DOHH2 (cell line): ENCODE measurements at regions not wholly inside any gene's neighbourhood (a gene's known extent, or its start where the extent isn't known, plus 50 kb on each side); places are given as distances from the start of the nearest gene placed in this dataset.

Source experiments
- H3F3A ChIP-seq: fragments of 200-600 bp; sonication (generic), shearing (Covaris generic); 2 replicates; pipeline ENCODE4 v1.6.0; 2016; ENCODE audit warnings: antibody characterized with exemption, mild to moderate bottlenecking; ENCODE audit not compliant: control insufficient read depth, insufficient read depth
- H3K27ac ChIP-seq: fragments of 200-600 bp; sonication (generic); 2 replicates; pipeline ENCODE4 v1.5.1; 2014; ENCODE audit warnings: low read depth, mild to moderate bottlenecking, low read length, moderate library complexity
- H3K27me3 ChIP-seq: fragments of 200-600 bp; sonication (generic); 2 replicates; pipeline ENCODE4 v1.6.1; 2014; ENCODE audit warnings: mild to moderate bottlenecking, low read length, mixed read lengths; ENCODE audit not compliant: control insufficient read depth
- H3K36me3 ChIP-seq: fragments of 200-600 bp; sonication (generic); 2 replicates; pipeline ENCODE4 v1.6.1; 2014; ENCODE audit warnings: mild to moderate bottlenecking, low read length, moderate library complexity, mixed read lengths; ENCODE audit not compliant: control insufficient read depth
- H3K4me1 ChIP-seq: fragments of 200-600 bp; sonication (generic); 2 replicates; pipeline ENCODE4 v1.6.1; 2014; ENCODE audit warnings: mild to moderate bottlenecking, low read length, mixed read lengths; ENCODE audit not compliant: control insufficient read depth
- H3K4me2 ChIP-seq: fragments of 200-600 bp; sonication (generic); 2 replicates; pipeline ENCODE4 v1.6.0; 2014; ENCODE audit warnings: mild to moderate bottlenecking, low read length, moderate library complexity
- H3K4me3 ChIP-seq: fragments of 200-600 bp; sonication (generic); 2 replicates; pipeline ENCODE4 v1.5.1; 2014; ENCODE audit warnings: mild to moderate bottlenecking, low read length, mixed read lengths
- H3K79me2 ChIP-seq: fragments of 200-600 bp; sonication (generic); 2 replicates; pipeline ENCODE4 v1.6.1; 2014; ENCODE audit warnings: mild to moderate bottlenecking, low read length, mixed read lengths; ENCODE audit not compliant: control insufficient read depth
- H3K9me2 ChIP-seq: fragments of 200-600 bp; sonication (generic); replicated peaks from 2 replicates; pipeline ENCODE4 v1.6.1; 2014; ENCODE audit warnings: mild to moderate bottlenecking, low read length, mixed read lengths; ENCODE audit not compliant: control insufficient read depth
- H3K9me3 ChIP-seq: fragments of 200-600 bp; sonication (generic); 2 replicates; pipeline ENCODE4 v1.6.1; 2014; ENCODE audit warnings: antibody characterized with exemption, low read length, mixed read lengths; ENCODE audit not compliant: control insufficient read depth, insufficient read depth
- H4K20me1 ChIP-seq: fragments of 200-600 bp; sonication (generic); 2 replicates; pipeline ENCODE4 v1.6.0; 2014; ENCODE audit warnings: low read depth, mild to moderate bottlenecking, antibody characterized with exemption, low read length, moderate library complexity; ENCODE audit not compliant: control insufficient read depth, insufficient read depth
- EZH2phosphoT487 ChIP-seq: fragments of 200-600 bp; sonication (generic); IDR thresholded peaks from 2 replicates; pipeline ENCODE4 v1.6.1; 2017; ENCODE audit warnings: borderline replicate concordance, mild to moderate bottlenecking, antibody characterized with exemption, low read length, moderate library complexity, mixed read lengths
- TF ChIP-seq, protein P1 (sequence below): fragments of 200-600 bp; sonication (generic); IDR thresholded peaks from one replicate; pipeline ENCODE4 v1.5.1; 2014; ENCODE audit warnings: antibody characterized with exemption, mild to moderate bottlenecking, low read depth, low read length; ENCODE audit not compliant: poor library complexity, severe bottlenecking

DNA sequence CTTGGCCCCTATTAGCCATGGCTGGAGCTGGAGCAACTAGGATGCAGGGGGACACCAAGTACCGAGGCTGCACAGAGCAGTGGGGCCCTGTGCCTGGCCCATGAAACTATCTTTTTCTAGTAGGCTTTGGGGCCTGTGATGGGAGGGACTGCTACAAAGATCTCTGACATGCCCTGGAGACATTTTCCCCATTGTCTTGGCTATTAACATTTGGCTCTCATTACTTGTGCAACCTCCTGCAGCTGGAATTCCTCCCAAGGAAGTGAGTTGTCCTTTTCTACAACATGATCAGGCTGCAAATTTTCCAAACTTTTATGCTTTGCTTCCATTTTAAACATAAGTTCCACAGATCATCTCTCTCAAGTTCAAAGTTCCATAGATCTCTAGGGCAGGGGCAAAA, 174.7 kb upstream of the ANKFN1 start:
- no peaks in the 10 kb centered on the region for H3K9me2 ChIP-seq
- H3K79me2 ChIP-seq: no peaks in the 10 kb centered on the region
- H3K27ac ChIP-seq: no peak overlapping the region

GRCh38 chr17:55983096-55983495, 170.2 kb upstream of the ANKFN1 start:
- no peak overlapping the region for H3K4me3 ChIP-seq
- H3K9me3 ChIP-seq: no peaks in the 10 kb centered on the region
- H3K9me2 ChIP-seq: no peaks in the 10 kb centered on the region
- no peak overlapping the region for H3K4me2 ChIP-seq
- H3K4me1 ChIP-seq: no peaks in the 10 kb centered on the region
- no peaks in the 10 kb centered on the region for H4K20me1 ChIP-seq
- H3K27ac ChIP-seq: no peak overlapping the region
- no peaks in the 10 kb centered on the region for H3F3A ChIP-seq
- no peaks in the 10 kb centered on the region for H3K79me2 ChIP-seq
- H3K27me3 ChIP-seq: no peaks in the 10 kb centered on the region
- H3K36me3 ChIP-seq: no peaks in the 10 kb centered on the region
- no peak for TF ChIP-seq EZH2phosphoT487
- TF ChIP-seq, protein P1, sequence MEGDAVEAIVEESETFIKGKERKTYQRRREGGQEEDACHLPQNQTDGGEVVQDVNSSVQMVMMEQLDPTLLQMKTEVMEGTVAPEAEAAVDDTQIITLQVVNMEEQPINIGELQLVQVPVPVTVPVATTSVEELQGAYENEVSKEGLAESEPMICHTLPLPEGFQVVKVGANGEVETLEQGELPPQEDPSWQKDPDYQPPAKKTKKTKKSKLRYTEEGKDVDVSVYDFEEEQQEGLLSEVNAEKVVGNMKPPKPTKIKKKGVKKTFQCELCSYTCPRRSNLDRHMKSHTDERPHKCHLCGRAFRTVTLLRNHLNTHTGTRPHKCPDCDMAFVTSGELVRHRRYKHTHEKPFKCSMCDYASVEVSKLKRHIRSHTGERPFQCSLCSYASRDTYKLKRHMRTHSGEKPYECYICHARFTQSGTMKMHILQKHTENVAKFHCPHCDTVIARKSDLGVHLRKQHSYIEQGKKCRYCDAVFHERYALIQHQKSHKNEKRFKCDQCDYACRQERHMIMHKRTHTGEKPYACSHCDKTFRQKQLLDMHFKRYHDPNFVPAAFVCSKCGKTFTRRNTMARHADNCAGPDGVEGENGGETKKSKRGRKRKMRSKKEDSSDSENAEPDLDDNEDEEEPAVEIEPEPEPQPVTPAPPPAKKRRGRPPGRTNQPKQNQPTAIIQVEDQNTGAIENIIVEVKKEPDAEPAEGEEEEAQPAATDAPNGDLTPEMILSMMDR: no peak

More for the DNA sequence above, 174.7 kb upstream of the ANKFN1 start:
- Histone ChIP-seq H3K4me1 (no peaks in the 10 kb centered on the region), H3K4me2 (no peak overlapping the region), H3K27me3 (no peaks in the 10 kb centered on the region), H3K36me3 (no peaks in the 10 kb centered on the region), H3K9me3 (no peaks in the 10 kb centered on the region), H4K20me1 (no peaks in the 10 kb centered on the region), H3K4me3 (no peak overlapping the region), H3F3A (no peaks in the 10 kb centered on the region)
- TF ChIP-seq, protein P1: no peak
- no peak for TF ChIP-seq EZH2phosphoT487

- Histone ChIP-seq H3K79me2 (no peaks in the 10 kb centered on the region), H3K4me2 (no peak overlapping the region), H3K27me3 (peaks cover 3% of the 10 kb centered on the region), H3K27ac (no peak overlapping the region), H4K20me1 (no peaks in the 10 kb centered on the region), H3K9me3 (no peaks in the 10 kb centered on the region), H3F3A (no peaks in the 10 kb centered on the region), H3K9me2 (no peaks in the 10 kb centered on the region), H3K36me3 (no peaks in the 10 kb centered on the region), H3K4me1 (no peaks in the 10 kb centered on the region), H3K4me3 (no peak overlapping the region)
- no peak for TF ChIP-seq EZH2phosphoT487
- TF ChIP-seq, protein P1: no peak
Observed at GRCh38 chr17:55986817-55987216, 166.5 kb upstream of the ANKFN1 start.

GRCh38 chr17:55988861-55989260, 164.4 kb upstream of the ANKFN1 start:
- H3K4me2 ChIP-seq: no peak overlapping the region
- TF ChIP-seq, protein P1: no peak
- TF ChIP-seq EZH2phosphoT487: no peak
- no peaks in the 10 kb centered on the region for H3K4me1 ChIP-seq
- no peaks in the 10 kb centered on the region for H3F3A ChIP-seq
- H3K4me3 ChIP-seq: no peak overlapping the region
- H3K79me2 ChIP-seq: no peaks in the 10 kb centered on the region
- no peaks in the 10 kb centered on the region for H3K9me2 ChIP-seq
- no peaks in the 10 kb centered on the region for H4K20me1 ChIP-seq
- no peaks in the 10 kb centered on the region for H3K9me3 ChIP-seq
- H3K27me3 ChIP-seq: peaks cover 3% of the 10 kb centered on the region
- no peak overlapping the region for H3K27ac ChIP-seq
- no peaks in the 10 kb centered on the region for H3K36me3 ChIP-seq
